ENCODE measurements at regions not wholly inside any gene's neighbourhood (a gene's known extent, or its start where the extent isn't known, plus 50 kb on each side); places are given as distances from the start of the nearest gene placed in this dataset.
"Not testable (repeated sequence)": the region's sequence is repeated elsewhere in the genome, so short reads cannot be mapped to it uniquely, and the experiment has no call there.

GRCh38 chr5:124962111-124962510, 215.7 kb upstream of the ZNF608 start:
- in situ Hi-C loops (cut with MboI; ENCODE audit: low sequenced_read_pairs in 4 of 4) = no loop called here
- ATAC-seq (no peak), DNase-seq (no peak)
- no peak overlapping the region for H3K4me3 ChIP-seq
- H3K9me3 ChIP-seq = no peaks in the 10 kb centered on the region
- TF ChIP-seq CTCF (IDR thresholded peaks at IDR 0.05 in 4 of 5, conservative IDR thresholded peaks at IDR 0.05 in 1 of 5) (no peak), POLR2A (IDR thresholded peaks at IDR 0.05) (no peak)
- H3K27me3 ChIP-seq = no peaks in the 10 kb centered on the region
- H3K27ac ChIP-seq = no peak overlapping the region
- intact Hi-C loops (cut with DNase I; ENCODE audit: low total_unique reads) = no loop called here
- H3K36me3 ChIP-seq = no peaks in the 10 kb centered on the region
- H3K4me1 ChIP-seq = peaks cover 0 to 4% of the 10 kb centered on the region in 2 donors

GRCh38 chr5:124962735-124963134, 216.3 kb upstream of the ZNF608 start:
- H3K36me3 ChIP-seq = no peaks in the 10 kb centered on the region
- H3K27ac ChIP-seq = no peak overlapping the region
- intact Hi-C loops (cut with DNase I; ENCODE audit: low total_unique reads) = no loop called here
- H3K4me1 ChIP-seq = no peaks in the 10 kb centered on the region
- H3K9me3 ChIP-seq = no peaks in the 10 kb centered on the region
- TF ChIP-seq CTCF (IDR thresholded peaks at IDR 0.05 in 4 of 5, conservative IDR thresholded peaks at IDR 0.05 in 1 of 5) (no peak), POLR2A (IDR thresholded peaks at IDR 0.05) (no peak)
- H3K4me3 ChIP-seq = no peak overlapping the region
- H3K27me3 ChIP-seq = no peaks in the 10 kb centered on the region
- DNase-seq = no peak
- ATAC-seq = no peak
- in situ Hi-C loops (cut with MboI; ENCODE audit: low sequenced_read_pairs in 4 of 4) = no loop called here

- ATAC-seq = no peak
- in situ Hi-C loops (cut with MboI; ENCODE audit: low sequenced_read_pairs in 4 of 4) = no loop called here
Observed at GRCh38 chr5:124963236-124963919, 216.9 kb upstream of the ZNF608 start.

GRCh38 chr5:124966741-124967140, 220.3 kb upstream of the ZNF608 start:
- in situ Hi-C loops (cut with MboI; ENCODE audit: low sequenced_read_pairs in 4 of 4); H3K9me3 ChIP-seq; H3K4me3 ChIP-seq; ATAC-seq; intact Hi-C loops (cut with DNase I; ENCODE audit: low total_unique reads); H3K4me1 ChIP-seq; DNase-seq; H3K27ac ChIP-seq; H3K27me3 ChIP-seq; H3K36me3 ChIP-seq: not testable (repeated sequence)

More at GRCh38 chr5:124963236-124963919, 216.9 kb upstream of the ZNF608 start:
- H3K27ac ChIP-seq = no peak overlapping the region
- no peaks in the 10 kb centered on the region for H3K4me1 ChIP-seq
- no peaks in the 10 kb centered on the region for H3K9me3 ChIP-seq
- TF ChIP-seq CTCF (IDR thresholded peaks at IDR 0.05 in 4 of 5, conservative IDR thresholded peaks at IDR 0.05 in 1 of 5) (no peak), POLR2A (IDR thresholded peaks at IDR 0.05) (no peak)
- no peak overlapping the region for H3K4me3 ChIP-seq
- no peak for DNase-seq
- no peaks in the 10 kb centered on the region for H3K27me3 ChIP-seq
- intact Hi-C loops (cut with DNase I; ENCODE audit: low total_unique reads) = no loop called here
- H3K36me3 ChIP-seq = no peaks in the 10 kb centered on the region

GRCh38 chr5:124970381-124970780, 223.9 kb upstream of the ZNF608 start:
- H3K27me3 ChIP-seq; H3K4me1 ChIP-seq; H3K27ac ChIP-seq; in situ Hi-C loops (cut with MboI; ENCODE audit: low sequenced_read_pairs in 4 of 4); H3K4me3 ChIP-seq; DNase-seq; H3K9me3 ChIP-seq; ATAC-seq; H3K36me3 ChIP-seq; intact Hi-C loops (cut with DNase I; ENCODE audit: low total_unique reads): not testable (repeated sequence)

GRCh38 chr5:124972703-124973102, 226.3 kb upstream of the ZNF608 start:
- Histone ChIP-seq H3K4me3 (no peak overlapping the region), H3K27me3 (no peaks in the 10 kb centered on the region), H3K9me3 (no peaks in the 10 kb centered on the region), H3K4me1 (no peaks in the 10 kb centered on the region), H3K36me3 (no peaks in the 10 kb centered on the region), H3K27ac (no peak overlapping the region)
- DNase-seq (no peak), ATAC-seq (no peak)
- in situ Hi-C loops (cut with MboI; ENCODE audit: low sequenced_read_pairs in 4 of 4) = no loop called here
- intact Hi-C loops (cut with DNase I; ENCODE audit: low total_unique reads) = no loop called here
- TF ChIP-seq CTCF (IDR thresholded peaks at IDR 0.05 in 4 of 5, conservative IDR thresholded peaks at IDR 0.05 in 1 of 5) = no peak
- TF ChIP-seq POLR2A (IDR thresholded peaks at IDR 0.05) = no peak

All from gastrocnemius medialis (tissue), 4 donors.